GM04504 (cell line): ENCODE measurements at regions not wholly inside any gene's neighbourhood (a gene's known extent, or its start where the extent isn't known, plus 50 kb on each side); places are given as distances from the start of the nearest gene placed in this dataset.
"Not testable (repeated sequence)": the region's sequence is repeated elsewhere in the genome, so short reads cannot be mapped to it uniquely, and the experiment has no call there.

Source experiments
- DNase-seq: peaks from one replicate; pipeline ENCODE4 v3.0.0-alpha.2; 2012; ENCODE audit warnings: low read depth

DNA sequence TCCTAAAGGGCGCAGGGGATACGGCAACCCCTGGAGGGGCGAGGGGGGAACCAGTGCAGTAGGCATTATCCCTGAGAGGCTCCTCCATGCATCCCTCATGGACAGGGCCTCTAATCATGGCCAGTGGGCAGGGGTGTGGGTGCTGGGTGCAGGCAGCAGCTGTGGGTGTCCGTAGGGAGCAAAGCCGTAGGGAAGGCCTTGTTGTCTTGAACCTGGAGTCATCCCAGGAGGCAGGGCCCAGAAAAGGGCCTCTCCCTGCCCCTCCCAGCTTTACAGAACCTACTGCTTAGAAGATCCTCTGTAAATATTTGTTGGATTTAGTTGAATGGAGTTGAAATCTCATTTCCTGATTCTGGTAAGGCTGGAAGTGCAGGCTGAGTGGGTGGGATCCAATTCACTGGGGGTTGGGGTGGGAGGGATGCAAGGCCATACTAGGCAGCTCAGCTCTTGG is 207.0 kb upstream of the HAAO start:
- no peak for DNase-seq

DNA sequence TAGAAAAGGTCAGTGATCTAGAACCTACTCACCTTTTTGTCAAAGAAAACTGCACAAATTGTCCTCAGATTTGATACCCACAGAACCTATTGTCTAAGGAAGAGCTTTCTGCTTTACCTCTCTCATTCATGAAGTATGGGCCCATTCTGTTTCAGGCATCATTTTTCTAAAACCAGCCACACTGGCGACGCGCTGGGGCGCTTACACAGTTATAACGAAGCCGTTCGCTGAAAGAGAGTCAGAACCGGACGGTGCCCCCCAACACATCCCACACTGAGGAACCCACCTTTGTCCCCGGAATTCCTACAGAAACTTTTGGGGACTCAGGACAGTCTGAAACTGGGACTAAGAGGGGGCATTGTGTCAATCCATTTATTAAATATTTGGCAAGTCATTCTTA is 206.3 kb upstream of the HAAO start:
- no peak for DNase-seq

DNA sequence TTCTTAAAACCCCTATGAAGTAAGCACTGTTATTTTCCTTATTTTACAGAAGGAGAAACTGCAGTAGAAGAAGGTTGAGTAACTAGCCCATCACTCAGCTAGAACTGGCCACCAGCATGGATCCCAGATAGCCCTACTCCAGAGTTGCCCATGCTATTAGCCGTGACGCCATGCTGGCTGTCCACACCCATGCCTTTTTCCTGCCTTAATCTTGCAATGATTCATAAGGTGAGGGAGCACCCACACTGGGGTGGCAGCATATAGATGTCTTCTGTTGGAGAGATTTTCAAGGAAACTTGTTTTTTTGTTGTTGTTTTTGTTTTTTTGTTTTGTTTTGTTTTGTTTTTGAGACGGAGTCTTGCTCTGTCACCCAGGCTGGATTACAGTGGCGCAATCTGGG is 204.1 kb upstream of the HAAO start:
- DNase-seq, result no peak

DNA sequence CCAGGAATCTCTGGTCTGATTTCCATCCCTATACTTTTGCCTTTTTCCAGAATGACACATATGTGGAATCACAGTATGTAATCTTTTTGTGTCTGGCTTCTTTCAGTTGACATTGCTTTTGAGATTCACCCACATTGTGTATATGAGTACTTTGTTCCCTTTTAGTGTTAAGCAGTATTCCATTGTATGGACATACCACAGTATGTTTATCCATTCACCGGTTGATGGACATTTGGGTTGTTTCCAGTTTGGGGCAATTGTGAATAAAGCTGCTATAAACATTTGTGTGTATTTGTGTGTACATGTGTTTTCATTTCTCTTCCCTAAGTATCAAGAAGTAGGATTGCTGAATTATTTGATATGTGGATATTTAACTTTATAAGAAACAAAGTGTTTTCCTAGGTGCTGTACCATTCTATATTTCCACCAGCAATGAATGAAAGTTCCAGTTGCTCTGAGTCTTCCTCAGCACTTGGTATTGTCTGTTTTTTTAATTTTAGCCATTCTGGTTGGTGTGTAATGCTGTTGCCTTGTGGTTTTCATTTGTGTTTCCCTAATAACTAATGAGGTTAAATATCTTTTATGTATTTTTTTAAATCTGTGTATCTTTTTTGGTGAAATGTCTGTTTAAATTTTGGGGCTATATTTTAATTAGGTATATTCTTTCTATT is 203.5 kb upstream of the HAAO start:
- no peak for DNase-seq

DNA sequence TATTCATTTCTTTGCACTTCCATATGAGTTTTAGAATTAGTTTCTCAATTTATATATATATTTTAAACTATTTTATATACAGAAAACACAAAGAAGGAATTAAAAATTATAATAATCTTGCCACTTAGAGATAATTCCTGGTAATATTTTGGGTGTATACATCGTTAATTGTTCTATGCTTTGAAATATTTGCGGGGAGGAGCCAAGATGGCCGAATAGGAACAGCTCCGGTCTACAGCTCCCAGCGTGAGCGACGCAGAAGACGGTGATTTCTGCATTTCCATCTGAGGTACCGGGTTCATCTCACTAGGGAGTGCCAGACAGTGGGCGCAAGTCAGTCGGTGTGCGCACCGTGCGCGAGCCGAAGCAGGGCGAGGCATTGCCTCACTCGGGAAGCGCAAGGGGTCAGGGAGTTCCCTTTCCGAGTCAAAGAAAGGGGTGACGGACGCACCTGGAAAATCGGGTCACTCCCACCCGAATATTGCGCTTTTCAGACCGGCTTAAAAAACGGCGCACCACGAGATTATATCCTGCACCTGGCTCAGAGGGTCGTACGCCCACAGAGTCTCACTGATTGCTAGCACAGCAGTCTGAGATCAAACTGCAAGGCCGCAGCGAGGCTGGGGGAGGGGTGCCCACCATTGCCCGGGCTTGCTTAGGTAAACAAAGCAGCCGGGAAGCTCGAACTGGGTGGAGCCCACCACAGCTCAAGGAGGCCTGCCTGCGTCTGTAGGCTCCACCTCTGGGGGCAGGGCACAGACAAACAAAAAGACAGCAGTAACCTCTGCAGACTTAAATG is 197.1 kb upstream of the HAAO start:
- not testable (repeated sequence) for DNase-seq

DNA sequence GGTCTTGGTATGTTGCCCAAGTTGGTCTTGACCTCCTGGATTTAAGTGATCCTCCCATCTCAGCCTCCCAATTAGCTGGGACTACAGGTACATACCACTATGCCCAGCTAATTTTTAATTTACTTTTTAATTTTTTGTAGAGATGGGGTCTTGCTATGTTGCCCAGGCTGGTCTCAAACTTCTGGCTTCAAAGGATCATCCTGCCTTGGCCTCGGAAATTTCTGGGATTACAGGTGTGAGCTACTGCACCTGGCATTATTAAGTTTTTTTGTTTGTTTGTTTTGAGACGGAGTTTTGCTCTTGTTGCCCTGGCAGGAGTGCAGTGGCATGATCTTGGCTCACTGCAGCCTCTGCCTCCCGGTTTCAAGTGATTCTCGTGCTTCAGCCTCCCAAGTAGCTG is 195.7 kb upstream of the HAAO start:
- not testable (repeated sequence) for DNase-seq

DNA sequence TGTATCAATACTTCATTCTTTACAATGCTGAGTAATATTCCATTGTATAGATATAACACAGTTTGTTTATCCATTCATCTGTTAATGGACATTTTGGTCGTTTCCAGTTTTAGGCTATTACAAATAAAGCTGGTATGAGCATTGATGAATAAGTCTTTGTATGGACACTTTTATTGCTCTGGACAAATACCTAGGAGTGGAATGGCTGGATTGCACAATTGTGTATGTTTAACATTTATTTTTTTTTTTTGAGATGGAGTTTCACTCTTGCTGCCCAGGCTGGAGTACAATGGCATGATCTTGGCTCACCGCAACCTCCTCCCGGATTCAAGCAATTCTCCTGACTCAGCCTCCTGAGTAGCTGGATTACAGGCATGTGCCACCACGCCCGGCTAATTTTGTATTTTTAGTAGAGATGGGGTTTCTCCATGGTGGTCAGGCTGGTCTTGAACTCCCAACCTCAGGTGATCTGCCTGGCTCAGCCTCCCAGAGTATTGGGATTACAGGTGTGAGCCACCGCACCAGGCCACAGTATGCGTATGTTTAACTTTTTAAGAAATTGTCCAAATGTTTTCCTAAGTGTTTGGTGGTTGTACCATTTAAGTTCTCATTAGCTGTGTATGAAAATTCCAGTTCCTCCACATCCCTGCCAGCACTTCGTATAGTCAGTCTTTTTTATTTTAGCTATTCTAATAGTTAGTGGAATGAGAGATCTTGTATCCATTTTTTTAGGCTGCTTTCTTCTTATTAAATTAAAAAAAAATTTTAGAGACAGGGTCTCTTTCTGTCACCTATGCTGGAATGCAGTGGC is 194.9 kb upstream of the HAAO start:
- peak; percentile 74 for DNase-seq

DNA sequence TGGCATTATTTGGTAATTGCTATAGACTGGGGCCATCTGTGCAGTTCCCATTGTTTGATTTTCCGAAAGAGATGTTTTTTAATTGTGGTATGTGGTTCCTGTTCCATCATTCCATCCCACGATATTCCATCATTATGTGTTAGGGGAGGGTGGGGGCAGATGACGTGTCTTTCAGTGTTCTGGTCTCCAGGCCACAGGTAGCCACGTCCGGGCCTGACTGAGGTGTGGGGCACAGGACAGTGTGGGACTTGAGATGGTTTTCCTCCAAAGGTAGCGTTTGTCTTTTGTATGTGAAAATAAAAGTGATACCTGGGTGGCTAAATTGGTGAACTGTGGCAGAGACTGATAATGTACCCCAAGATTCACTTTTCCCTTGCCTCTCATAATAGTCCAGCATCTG is 192.2 kb upstream of the HAAO start:
- no peak for DNase-seq

DNA sequence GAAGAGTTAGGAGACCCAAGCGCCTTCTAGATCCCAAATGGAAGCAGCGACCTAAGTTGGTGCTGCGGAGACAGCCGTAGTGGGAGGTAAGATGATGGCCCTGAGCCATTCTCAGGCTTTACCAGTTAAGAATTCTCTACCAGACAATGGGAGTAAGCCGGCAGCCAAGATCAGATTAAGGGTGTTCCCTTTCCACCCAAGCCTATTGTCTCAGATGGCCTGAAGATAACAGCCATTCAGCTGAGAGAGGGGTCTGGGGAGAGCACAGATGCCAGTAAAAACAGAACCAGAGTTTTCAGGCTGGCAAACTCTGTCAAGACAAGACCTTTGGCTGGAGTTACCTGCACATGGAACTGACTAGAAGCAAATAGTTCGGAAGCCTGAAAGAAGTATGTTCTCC is 191.7 kb upstream of the HAAO start:
- DNase-seq, result no peak

DNA sequence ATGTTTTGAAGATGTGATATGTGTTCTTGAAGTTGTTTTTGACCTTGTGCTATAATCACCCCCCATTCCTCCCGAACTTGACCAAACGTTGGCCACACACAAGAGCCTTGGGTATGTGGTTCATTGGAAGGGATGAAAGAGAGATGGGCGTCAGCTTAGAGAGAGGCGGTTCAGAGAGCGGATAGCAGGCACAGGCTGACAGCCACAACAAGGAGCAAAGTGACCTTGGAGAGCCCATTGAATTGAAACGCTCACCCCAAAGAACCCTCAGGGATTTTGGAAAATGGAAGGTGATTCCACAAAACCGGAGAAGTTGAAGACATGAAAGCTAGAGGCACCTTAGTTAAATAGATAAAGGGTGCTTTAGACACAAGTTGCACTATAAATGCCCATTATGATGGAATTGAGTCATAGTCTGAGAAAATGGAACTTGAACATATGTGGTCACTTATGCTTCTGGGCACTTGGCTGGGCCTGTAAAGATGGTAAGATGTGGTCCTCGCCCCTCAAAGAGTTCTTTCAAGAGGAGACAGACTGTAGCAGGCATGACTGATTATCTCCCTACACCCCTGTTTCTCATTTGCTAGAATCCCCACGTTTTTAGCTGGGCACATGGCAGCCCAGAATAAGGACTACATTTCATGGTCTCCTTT is 188.5 kb upstream of the HAAO start:
- no peak for DNase-seq

DNA sequence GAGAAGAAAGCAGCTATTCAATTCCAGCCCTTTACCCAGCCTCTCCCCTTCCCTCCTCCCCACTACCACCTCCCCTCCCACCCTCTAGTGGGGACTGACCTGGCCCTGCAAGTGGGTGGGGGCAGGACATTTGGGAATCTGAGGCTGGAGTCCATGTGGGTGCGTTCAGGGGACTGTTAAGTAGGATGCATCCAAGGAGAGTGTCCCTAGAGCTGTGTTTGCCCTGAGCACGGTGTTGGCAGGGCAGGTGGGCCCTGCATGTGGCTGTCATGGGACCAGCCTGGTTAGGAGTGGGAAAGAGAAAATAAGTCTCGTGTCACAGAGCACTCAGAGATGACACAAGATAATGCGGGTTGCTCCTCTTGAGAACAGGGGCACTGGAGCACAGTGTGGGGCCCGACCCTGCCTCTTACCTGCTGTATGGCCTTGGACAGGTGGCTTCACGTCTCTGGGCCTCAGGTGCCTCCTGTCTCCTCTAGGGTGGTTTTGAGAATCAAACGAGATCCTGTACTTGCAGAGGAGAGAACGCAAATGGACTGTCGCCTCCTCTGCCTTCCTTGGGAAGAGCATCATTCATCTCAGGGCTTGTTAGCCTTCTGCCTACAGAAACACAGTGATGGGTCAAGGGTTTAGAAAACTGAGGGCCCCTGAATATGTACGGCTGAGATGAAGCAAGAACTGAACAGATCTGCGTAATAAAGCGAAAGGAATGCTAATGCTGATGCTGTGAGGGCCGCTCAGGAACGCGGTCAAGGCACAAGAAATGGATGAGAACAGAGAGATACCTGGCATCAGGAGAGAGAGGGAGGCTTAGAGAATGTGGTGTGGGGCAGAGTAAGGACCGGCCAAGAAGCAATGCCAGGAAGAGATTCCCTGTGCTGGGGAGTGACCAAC is 187.7 kb upstream of the HAAO start:
- DNase-seq, result no peak

DNA sequence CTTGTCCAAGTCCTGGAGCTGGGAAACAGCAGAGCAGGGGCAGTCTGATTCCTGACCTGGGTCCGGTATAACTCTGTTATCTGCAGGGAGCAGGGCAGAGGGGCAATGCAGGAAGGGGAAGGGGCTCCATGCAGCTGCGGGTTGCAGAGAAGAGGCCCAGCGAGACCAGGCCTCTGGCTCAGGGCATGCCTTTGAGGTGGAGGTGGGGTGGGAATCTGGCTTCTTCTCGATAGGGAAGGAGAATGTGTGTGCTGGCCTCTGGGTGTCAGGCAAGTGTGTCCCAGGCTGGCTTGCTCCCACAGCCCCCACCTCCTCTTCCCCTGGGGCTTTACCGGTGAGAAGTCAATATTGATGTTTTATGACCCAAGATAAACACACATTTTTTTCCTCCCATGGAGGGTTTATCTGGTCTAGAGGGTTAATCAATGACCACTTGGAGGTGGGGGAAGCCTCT is 187.1 kb upstream of the HAAO start:
- DNase-seq, result no peak

DNA sequence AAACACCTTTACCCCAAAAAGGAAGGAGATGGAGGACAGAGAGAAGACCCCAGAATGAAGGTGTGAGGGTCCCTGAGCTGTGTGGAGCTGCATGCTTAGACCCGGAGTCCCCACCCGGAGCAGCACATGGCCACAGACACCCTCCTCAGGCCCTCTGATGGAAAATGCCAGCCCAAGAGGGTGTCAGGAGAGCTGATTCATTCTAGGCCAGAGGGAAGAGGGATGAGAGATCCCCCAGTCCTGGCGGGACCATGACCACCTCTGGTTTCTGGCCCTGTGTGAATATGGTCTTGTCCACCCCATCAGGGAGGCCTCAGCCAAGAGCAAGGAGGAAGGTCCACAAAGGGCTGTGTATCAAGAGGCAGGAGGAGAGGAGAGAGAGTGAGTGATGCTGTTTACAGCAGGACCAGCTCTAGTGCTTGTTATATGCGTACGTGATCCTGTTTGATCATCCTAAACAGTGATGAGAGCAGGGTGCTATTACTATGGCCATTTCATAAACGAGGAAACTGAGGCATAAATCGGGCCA is 186.6 kb upstream of the HAAO start:
- DNase-seq, result no peak

DNA sequence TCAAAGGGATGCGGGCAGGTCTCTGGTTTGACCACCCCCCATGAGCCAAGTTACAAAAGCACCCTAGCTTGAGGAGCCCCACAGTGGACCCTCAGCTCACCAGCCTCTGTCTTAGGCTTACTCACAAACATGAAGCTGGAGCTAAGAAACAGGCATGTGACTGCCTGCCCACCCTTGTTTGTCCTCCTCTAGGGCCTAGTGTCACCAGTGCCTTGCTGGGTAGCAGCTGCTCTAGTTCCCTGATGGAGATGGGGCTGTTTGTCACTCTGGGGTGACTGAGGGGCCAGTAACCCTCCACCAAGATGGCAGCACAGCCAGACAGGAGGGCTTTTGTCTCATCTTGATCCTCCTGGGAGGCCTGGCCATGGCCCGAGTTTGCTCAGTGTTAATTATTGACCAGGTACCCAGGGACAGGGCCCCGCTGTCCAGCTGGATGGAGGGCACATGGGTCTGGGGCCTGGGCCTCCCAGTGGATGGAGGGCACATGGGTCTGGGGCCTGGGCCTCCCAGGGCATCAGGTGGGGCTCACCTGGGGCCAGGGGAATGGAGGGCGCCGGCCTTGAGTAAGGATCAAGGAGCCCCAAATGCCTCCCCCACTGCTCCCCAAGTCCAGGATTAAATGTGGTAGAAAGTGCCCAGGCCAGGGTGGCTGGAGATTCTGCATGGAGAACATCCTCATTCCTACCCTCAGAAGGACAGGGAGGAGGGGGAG is 185.9 kb upstream of the HAAO start:
- DNase-seq, result no peak

DNA sequence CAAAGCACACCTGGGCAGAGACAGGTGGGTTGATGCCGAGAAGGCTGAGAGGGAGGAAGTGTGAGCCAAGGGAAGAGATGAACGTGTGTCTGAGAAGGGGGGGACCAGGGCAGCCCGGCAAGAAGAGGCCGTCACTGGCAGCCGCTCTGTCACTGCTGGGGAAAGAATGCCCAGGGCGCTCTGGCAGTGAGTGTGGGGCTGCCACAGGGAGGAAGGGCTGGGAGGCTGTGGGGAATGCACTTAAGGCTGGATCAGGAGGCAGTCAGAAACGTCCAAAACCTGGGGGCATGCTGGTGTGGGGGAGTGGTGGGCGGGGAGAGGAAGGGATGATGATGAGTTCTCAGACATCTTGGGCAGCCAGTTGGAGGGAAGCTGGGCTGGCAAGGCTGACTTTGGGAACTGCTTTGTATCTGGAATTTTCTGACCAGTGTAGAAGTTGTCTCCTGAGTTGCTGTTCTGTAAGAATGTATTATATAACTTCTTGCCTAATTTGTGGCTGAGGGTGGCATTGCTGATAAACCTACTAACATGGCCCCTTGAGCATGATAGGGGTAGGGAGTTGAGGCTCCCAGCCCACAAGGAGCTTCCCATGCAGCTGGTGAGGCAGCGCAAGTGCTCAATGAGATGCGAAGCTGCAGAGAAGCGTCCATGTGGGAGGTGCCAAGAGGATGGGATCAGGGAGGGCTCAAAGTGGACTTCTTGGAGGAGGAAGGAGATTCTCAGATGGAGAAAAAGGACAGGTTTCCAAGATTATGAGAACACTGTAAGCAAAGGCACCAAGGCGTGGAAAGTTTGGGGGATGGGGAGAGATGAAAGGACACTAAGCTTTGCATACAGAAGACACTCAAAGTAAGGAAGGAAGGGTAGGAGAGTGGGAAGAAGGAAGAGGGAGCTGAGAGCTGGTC is 185.1 kb upstream of the HAAO start:
- DNase-seq, result no peak

DNA sequence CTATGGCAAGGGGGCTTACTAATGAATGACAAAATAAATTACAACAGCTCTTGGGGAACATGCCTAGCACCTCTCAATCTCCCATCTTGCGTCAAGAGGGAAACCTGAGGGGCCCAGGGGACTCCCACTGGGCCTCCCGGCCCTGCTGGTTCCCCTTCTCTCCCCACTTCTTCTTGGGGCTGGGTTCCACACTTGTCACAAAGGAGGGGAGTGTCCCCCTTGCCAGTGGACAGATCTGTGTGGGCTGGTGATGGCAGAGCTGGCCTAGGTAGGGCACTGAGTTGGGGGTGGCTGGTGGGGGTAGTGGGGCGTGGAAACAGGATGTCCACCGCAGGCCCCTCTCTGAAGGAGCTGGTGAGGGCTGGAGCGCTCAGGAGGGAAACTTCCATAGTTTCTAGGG is 184.0 kb upstream of the HAAO start:
- DNase-seq, result no peak

DNA sequence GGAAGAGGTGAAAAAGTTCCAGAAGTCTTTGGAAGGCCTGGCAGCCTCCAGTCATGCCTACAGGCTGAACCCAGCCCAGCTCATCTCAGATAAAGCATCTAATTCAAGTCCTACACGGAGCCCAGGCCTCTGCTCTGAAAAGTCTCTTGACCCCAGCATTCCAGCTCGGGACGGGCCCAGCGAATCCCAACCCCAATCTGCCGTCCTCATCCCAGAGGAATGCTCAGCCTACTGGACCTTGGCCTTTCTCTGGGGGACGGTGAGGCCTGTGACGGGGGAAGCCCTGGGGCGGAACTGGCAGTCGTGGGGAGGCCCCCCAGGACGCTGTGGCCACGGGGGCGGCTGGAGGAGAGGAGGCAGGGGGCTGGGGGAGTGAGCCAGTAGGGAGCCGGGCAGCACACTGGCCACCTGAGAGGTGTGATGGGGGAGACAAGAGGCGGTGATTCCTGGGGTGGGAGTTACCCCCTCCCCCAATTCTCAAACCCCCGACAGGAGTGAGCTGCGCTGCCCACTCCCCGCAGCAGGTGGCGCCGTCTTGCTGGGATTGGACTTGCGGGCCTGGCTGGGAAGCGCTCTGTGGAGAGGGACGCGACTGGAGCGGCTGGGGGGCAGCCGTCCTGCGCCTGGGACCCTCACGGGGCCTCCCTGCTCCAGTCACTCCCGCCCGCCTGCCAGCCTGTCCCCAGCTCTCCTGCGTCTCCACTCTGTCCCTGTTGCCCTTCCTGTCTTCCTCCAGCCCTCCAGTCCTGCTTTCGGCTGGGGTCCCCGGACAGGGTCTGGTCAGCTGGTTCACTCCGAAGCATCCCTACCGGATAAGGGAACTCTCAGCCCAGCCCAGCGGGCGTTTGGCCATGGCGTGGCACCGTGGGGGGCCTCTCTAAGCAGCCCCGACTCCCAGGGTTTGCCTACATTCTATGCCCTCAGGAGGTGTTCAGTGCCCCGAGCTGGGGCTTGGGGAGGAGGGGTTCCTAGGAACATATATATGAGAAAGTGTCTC is 182.6 kb upstream of the HAAO start:
- no peak for DNase-seq

DNA sequence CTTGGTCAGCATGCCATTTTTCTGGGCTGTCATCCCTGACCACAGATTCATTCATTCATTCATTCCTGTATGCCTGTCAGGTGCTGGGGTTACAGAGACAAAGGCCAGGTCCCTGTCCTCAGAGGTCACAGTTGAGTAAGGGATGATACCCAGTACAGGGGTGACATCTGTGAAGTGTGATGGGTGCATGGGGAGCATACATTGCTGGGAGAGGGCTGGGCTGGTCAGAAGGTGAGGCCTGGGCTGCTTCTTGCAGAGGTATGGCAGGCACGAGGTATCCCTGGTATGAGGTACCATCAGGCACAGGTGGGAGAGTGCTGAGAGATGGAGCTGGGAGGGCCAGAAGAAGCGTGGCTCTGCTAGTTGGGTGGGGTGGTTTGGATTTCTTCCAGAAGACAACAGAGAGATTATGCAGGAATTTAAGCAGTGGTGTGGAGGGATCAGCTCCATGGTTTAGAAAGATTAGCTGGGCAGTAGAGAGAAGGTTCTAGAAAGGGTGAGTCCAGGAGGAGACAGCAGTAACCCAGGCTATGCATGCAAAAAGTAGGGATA is 181.9 kb upstream of the HAAO start:
- DNase-seq, result no peak
